Lower leg skin (tissue), 3 donors: ENCODE measurements at regions not wholly inside any gene's neighbourhood (a gene's known extent, or its start where the extent isn't known, plus 50 kb on each side); places are given as distances from the start of the nearest gene placed in this dataset.

Experiments used
- POLR2A ChIP-seq, 2 donors: fragments of 450-650 bp; IDR thresholded peaks; one replicate each; pipeline ENCODE4 v1.6.1; 2016 to 2017; ENCODE audit warnings: antibody characterized with exemption in 2 of 2, mild to moderate bottlenecking in 1 of 2, moderate library complexity in 1 of 2
- TF ChIP-seq, protein P1 (sequence below), 3 donors: fragments of 450-650 bp; IDR thresholded peaks; one replicate each; pipeline ENCODE4 v1.5.1; 2016; ENCODE audit warnings: antibody characterized with exemption in 3 of 3, mild to moderate bottlenecking in 3 of 3, moderate library complexity in 2 of 3

GRCh38 chr1:194816859-194817258 lies 1630.4 kb upstream of the B3GALT2 start:
- TF ChIP-seq, protein P1, sequence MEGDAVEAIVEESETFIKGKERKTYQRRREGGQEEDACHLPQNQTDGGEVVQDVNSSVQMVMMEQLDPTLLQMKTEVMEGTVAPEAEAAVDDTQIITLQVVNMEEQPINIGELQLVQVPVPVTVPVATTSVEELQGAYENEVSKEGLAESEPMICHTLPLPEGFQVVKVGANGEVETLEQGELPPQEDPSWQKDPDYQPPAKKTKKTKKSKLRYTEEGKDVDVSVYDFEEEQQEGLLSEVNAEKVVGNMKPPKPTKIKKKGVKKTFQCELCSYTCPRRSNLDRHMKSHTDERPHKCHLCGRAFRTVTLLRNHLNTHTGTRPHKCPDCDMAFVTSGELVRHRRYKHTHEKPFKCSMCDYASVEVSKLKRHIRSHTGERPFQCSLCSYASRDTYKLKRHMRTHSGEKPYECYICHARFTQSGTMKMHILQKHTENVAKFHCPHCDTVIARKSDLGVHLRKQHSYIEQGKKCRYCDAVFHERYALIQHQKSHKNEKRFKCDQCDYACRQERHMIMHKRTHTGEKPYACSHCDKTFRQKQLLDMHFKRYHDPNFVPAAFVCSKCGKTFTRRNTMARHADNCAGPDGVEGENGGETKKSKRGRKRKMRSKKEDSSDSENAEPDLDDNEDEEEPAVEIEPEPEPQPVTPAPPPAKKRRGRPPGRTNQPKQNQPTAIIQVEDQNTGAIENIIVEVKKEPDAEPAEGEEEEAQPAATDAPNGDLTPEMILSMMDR (IDR thresholded peaks at IDR 0.05): no peak
- TF ChIP-seq POLR2A (IDR thresholded peaks at IDR 0.05): no peak
